ENCODE measurements at regions not wholly inside any gene's neighbourhood (a gene's known extent, or its start where the extent isn't known, plus 50 kb on each side); places are given as distances from the start of the nearest gene placed in this dataset.
"Not testable (repeated sequence)": the region's sequence is repeated elsewhere in the genome, so short reads cannot be mapped to it uniquely, and the experiment has no call there.

DNA sequence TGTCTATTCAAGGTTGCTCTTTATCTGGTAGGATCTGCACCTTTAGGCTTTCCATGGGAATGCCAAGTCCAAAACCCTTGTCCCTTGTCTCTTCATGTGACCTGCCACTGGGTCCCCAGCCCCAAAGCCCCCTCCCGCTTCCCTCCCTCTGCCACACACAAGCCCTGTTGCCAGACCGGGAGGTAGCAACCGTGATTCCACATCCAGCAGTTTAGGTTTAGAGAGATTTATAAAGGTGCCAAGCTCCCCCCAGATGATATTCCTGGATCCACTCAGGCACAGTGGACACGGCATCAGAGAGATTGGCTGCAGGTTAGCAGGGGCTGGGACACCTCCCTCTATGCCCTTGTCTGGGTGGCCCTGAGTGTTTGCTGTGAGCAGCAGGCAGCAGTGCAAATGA is 504.7 kb downstream of the CCDC171 start:
- no peak for DNase-seq

- DNase-seq: no peak
Observed at GRCh38 chr9:16058131-16058549, 505.3 kb downstream of the CCDC171 start.

- peak; percentile 7 to 28 (median 7) for DNase-seq
Observed at GRCh38 chr9:16060436-16061129, 507.7 kb downstream of the CCDC171 start.

- DNase-seq: no peak
Observed at GRCh38 chr9:16062542-16063240, 509.8 kb downstream of the CCDC171 start.

DNA sequence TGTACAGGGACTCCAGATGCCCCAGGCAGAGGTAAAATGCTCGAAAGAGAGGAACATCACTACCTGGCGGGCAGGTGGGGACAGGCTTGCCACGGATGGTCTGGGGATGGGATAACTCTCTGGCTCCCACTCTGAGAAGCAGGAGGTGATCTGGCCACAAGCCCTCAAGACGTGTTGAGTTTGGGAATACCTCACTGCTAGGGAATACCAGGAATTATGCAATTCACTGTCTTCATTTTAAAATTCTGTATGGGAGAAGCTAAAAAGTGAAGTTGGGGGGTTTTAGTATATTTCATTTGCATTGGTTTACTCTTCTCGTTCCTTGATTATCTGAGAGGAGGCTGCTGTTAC is 510.4 kb downstream of the CCDC171 start:
- DNase-seq: no peak

DNA sequence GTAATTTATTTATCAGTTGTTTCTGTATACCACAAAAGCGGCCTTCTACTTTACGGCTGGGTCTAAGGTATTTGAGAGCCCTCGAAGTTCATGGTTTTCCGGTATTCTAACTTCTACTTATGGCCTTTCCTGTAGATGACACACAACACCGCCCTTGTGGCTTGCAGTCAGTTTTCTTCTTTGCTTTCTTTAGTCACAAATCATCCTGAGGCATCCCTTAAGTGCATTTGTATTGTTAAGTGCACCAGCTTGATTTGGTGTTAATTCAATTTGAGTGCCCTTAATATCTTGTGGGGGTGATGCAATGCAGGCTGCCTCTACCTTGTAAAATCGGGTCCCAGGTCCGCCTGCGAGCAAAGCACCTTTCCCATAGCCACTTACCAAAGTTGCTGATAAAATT is 511.9 kb downstream of the CCDC171 start:
- DNase-seq: no peak

DNA sequence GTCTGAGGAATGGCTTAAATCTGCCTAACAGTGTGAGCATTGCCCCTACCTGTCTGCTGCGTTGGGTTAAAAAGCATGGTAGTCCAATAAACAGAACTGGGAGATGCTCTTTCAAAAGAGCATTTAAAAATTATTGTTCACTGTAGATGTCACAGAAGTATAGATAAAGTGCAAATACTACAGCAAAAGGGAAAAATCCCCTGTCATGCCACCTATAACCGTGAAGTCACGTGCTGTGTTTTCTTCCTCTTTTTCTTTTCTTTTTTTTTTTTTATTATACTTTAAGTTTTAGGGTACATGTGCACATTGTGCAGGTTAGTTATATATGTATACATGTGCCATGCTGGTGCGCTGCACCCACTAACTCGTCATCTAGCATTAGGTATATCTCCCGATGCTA is 513.4 kb downstream of the CCDC171 start:
- DNase-seq: not testable (repeated sequence)

DNA sequence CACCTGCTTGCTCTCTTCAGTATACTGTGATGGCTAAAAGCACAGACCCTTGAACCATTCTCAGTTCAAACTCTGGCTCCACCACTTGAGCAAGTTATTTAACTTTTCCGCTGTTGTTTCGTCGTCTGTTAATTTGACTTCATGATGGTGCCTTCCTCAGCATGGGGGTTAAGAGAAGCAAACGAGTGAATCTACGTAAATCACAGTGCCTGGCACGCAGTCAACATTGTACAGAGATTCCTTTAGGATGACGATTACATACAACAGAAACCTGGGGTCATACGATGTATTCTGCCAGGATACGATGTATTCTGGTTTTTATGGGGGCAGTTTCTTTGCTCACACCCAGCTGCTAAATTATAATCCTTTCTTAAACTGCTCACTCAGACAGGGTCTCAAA is 515.6 kb downstream of the CCDC171 start:
- no peak for DNase-seq

DNA sequence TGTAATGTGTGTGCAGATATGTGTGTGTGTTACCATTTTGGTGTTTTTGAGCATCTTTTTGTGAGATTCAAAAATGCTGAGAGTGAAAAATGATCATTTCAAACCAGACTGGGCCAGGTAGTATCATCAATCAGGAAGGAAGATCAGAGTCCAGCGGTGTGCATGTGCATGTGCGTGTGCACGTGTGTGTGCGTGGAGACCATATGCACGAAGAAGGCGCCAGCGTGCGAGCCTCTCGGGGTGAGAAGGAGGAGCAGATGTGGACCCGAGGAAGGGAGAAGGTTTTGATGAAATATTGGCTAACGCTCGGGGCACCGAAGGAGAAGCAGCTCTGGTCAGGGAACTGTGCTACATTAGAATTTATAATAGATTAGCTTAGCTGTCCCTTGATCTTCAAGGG is 516.4 kb downstream of the CCDC171 start:
- no peak for DNase-seq

DNA sequence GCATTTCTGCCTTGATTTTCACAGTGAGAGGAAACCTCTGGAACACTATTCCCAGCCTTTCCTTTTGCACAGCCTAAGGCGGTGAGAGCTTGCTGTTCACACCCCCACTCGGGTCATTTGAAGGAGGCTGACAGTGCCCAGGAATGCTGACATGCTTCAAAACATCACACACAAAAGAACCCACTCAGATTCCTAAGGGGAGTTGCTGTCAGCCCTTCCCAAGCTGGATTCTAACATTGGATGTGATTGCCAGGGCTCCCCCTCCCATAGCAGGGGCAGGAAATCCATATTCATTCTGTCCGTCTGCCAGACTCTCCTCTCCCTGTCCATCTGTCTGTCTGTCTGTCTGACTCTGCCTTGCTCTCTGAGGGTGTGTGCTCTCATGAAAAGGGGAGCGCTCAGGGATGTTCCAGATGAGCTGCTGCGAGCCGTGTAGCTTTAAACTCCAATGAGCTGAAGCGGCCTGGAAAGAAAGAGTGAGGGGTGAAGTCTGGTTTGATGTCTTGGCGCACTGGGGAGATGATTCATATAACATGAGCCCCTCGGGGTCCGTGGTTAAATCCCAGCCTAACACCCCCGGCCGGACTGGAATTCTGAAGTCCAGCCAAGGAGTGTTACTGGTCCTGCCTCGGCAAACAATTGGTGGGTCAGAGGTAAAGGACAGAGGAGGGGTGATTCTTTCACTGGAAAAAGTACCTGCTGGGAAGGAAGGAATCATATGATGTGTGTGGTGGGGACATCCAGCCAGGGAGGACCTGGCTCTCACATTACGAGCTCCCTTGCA is 517.0 kb downstream of the CCDC171 start:
- DNase-seq: no peak

DNA sequence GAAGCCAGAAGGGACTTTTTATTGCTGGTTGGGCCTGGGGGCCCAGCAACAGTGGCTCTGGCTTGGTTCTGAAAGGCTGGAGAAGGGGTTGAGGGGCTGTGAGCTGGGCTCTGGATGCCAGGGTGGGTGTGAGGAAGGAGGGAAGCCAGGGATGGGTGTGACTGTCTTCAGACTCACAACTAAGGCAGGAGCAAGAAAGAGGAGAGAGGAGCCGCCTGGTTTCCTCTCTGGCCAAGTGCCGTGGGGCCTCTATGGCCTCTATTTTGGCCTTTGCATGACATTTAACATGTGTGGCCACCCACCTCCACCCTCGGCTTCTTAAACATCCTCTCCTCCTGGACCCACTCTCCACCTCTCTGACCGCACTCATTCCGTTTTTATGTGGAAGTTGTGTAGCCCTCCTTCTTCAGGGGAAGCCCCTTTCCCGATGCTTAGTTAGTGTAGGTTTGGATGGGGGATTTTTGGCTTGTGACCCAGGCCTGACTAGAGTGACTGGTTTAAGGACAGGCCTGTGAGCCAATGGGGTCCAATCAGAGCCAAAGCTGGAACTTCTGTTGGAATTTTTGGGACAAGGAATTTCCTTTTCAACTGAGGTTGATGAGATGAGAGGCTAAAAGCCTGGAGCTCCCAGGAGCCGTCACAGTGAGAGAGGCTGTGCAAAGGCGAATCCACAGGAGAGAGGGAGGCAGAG is 517.8 kb downstream of the CCDC171 start:
- no peak for DNase-seq

- no peak for DNase-seq
Observed at GRCh38 chr9:16071400-16071799, 518.6 kb downstream of the CCDC171 start.

- DNase-seq: peak; percentile 1 to 19 (median 13)
Observed at GRCh38 chr9:16074963-16075362, 522.1 kb downstream of the CCDC171 start.

DNA sequence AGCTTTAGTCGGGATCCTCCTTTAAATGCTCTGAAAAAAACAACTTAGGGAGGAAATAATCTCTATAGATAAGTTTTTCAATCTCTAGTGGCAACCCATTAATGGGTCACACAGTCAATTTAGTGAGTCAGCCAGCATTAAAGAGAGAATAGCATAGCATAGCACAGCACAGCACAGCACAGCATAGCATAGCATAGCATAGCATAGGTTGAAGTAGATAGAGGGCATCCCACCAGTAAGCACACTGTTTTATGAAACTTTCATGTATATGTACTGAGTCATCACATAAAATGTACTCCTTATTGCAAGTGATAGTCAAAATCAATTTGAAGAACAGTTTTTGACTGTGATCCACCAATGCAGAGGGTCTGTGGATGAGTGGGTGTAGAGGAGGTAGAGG is 522.9 kb downstream of the CCDC171 start:
- DNase-seq: no peak

- DNase-seq: no peak
Observed at GRCh38 chr9:16076511-16076910, 523.7 kb downstream of the CCDC171 start.

- no peak for DNase-seq
Observed at GRCh38 chr9:16082796-16083195, 530.0 kb downstream of the CCDC171 start.

- DNase-seq: no peak
Observed at GRCh38 chr9:16085167-16085726, 532.4 kb downstream of the CCDC171 start.

- DNase-seq: no peak
Observed at GRCh38 chr9:16090907-16091629, 538.2 kb downstream of the CCDC171 start.

DNA sequence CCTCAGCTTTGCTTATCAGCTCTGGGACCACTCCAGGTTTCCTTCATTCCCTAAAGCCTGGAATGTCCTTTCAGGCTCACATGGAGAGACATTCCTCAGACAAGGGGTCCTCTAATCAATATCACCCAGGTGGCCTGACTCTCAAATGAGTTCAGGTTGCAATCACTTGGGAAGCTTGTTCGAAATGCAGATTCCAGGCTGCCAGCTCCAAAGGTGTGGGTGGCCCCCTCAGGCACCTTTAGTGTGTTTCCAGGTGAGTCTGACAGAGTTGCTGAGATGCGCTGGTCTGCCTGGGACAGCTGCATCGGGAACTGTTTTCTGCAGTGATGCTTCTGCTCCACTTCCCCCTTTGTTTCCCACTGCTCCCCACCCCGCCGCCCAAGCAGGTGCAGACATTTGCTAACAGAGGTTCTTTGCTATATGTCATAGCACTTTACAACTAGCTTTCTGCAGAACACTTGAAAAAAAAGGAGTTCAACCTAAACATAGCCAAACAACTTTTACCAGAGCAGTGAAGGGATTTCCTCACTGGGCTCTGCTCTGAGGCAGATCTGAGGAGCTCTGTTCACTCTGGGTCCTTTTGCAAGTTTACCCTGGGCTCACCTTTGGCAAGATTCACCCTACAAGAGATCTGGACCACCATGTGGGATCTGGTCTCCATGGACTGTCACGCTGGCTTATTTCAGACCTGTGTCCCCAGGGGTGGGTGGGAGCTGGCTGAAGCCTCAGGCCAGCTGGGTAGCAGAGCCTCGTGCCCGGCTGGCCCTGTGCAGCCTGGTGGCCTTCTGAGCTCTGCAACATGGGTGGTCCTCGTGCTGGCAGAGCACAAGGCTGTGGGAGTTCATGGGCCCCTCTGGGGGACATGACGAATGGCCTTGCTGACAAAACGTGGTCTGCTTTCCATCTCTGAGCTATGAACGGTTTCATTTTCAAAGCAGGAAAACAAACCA is 539.6 kb downstream of the CCDC171 start:
- no peak for DNase-seq

DNA sequence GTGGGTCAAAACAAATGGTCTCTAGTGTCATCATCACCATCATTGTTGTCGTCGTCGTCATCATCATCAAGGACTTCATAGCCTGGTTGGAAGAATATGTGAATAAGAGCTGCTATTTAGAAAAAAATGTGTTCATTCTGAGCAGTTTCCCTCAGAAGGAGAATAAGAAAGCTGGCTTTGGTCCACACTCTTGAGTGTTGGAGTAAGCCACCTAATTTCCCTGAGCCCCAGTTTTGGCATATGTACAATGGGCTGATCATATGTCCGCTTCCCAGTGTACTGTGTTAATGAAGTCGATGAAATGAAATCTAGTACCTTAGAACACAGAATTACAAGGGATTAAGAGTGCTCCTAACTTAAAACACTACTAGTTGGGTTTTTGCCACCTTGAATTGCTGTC is 545.5 kb downstream of the CCDC171 start:
- DNase-seq: no peak
